ENCODE measurements at regions not wholly inside any gene's neighbourhood (a gene's known extent, or its start where the extent isn't known, plus 50 kb on each side); places are given as distances from the start of the nearest gene placed in this dataset.

DNA sequence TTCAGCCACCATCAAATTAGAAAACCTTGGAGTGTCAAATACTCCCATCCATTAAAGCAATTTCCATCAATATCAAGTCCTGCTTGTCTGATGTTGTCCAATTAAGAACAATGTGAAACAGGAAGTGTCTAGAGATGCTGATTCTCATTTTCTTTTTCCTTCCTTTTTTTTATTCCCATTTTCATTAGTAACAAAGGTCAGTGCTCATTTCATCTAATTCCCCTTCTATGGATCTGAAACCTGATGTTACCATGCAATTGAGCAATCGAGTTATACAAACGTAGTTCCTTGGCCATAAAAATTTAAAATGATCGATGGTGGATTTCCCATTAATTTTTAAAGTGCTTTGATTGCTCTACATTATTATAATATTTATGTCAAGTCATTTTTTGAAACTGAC lies 330.6 kb upstream of the ZC3H12C start:
- TF ChIP-seq, protein P1, sequence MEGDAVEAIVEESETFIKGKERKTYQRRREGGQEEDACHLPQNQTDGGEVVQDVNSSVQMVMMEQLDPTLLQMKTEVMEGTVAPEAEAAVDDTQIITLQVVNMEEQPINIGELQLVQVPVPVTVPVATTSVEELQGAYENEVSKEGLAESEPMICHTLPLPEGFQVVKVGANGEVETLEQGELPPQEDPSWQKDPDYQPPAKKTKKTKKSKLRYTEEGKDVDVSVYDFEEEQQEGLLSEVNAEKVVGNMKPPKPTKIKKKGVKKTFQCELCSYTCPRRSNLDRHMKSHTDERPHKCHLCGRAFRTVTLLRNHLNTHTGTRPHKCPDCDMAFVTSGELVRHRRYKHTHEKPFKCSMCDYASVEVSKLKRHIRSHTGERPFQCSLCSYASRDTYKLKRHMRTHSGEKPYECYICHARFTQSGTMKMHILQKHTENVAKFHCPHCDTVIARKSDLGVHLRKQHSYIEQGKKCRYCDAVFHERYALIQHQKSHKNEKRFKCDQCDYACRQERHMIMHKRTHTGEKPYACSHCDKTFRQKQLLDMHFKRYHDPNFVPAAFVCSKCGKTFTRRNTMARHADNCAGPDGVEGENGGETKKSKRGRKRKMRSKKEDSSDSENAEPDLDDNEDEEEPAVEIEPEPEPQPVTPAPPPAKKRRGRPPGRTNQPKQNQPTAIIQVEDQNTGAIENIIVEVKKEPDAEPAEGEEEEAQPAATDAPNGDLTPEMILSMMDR (IDR thresholded peaks at IDR 0.05): no peak
- TF ChIP-seq EZH2 (IDR thresholded peaks at IDR 0.05) (no peak), EZH2phosphoT487 (IDR thresholded peaks at IDR 0.05) (no peak)
